Breast epithelium (tissue), 4 donors: ENCODE measurements at regions not wholly inside any gene's neighbourhood (a gene's known extent, or its start where the extent isn't known, plus 50 kb on each side); places are given as distances from the start of the nearest gene placed in this dataset.
"Not testable (repeated sequence)": the region's sequence is repeated elsewhere in the genome, so short reads cannot be mapped to it uniquely, and the experiment has no call there.

Experiments
- DNase-seq, 2 donors: peaks; one replicate each; pipeline ENCODE4 v3.0.0-alpha.2; 2019; ENCODE audit warnings: low spot score in 2 of 2
- H3K27ac ChIP-seq, 2 donors: fragments of 200-600 bp; sonication (generic) in 1 of 2; one replicate each; pipeline ENCODE4 v1.5.1; 2016 to 2019; ENCODE audit warnings: mild to moderate bottlenecking in 1 of 2
- H3K27me3 ChIP-seq, 2 donors: fragments of 200-600 bp; sonication (generic) in 1 of 2; one replicate each; pipeline versions ENCODE4 v1.5.1 to v1.6.0; 2017 to 2019; ENCODE audit warnings: control low read depth in 1 of 2, mild to moderate bottlenecking in 1 of 2
- H3K36me3 ChIP-seq: fragments of 200-600 bp; one replicate; pipeline ENCODE4 v1.5.1; 2019
- H3K4me1 ChIP-seq, 2 donors: fragments of 200-600 bp; sonication (generic); one replicate each; pipeline ENCODE4 v1.5.1; 2016 to 2019; ENCODE audit warnings: control low read depth in 1 of 2
- H3K4me3 ChIP-seq, 3 donors: fragments of 200-600 bp; sonication (generic); 1 replicate in 2 of 3; 2 replicates in 1 of 3; pipeline ENCODE4 v1.5.1; 2016 to 2019; ENCODE audit warnings: mild to moderate bottlenecking in 3 of 3, moderate library complexity in 2 of 3
- H3K9me3 ChIP-seq, 2 donors: fragments of 200-600 bp; sonication (generic) in 1 of 2; one replicate each; pipeline ENCODE4 v1.5.1; 2016 to 2019; ENCODE audit warnings: control low read depth in 1 of 2
- POLR2A ChIP-seq: fragments of 450-650 bp; IDR thresholded peaks from one replicate; pipeline ENCODE4 v1.6.1; 2016; ENCODE audit warnings: antibody characterized with exemption, mild to moderate bottlenecking, moderate library complexity
- POLR2AphosphoS5 ChIP-seq, 3 donors: sonication (generic); formaldehyde crosslinking; IDR thresholded peaks; one replicate each; pipeline ENCODE4 v1.6.1; 2017; ENCODE audit warnings: antibody characterized with exemption in 3 of 3
- intact Hi-C: fragments of 100-400 bp; cut with DNase I; formaldehyde crosslinking; loops from one replicate; pipeline ENCODE4 v1.15.1; 2023; ENCODE audit warnings: low total_unique reads
- TF ChIP-seq, protein P1 (sequence below), 3 donors: fragments of 450-650 bp; IDR thresholded peaks; one replicate each; pipeline ENCODE4 v1.5.1; 2016 to 2017; ENCODE audit warnings: antibody characterized with exemption in 3 of 3, mild to moderate bottlenecking in 3 of 3, moderate library complexity in 3 of 3

DNA sequence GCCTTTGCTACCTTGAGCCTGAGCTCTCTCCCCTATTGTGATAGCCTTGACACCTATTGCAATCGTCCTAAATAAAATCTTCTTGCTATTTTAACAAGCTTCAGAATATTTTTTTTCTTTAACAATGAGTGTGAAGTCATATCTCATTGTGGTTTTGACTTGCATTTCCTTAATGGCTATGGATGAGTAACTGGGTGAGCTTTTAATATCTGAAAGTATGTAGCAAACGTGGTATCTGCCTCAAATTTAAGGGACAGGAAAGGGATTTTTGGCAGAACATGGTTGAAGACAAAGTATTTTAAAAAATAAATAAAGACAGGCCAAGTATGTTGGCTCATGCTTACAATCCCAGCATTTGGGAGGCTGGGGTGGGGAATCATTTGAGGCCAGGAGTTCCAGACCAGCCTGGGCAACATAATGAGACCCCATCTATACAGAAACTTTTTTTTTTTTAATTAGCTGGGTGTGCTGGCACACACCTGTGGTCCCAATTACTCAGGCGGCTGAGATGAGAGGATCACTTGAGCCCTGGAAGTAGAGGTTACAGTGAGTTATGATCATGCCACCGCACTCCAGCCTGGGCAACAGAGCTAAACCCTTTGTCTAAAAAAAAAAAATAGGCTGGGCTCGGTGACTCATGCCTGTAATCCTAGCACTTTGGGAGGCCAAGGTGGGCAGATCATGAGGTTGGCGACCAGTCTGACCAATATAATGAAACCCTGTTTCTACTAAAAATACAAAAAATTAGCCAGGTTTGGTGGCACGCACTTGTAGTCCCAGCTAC, 319.3 kb upstream of the NRP1 start:
- intact Hi-C loops = loop anchor here (5.0 kb wide), 1 partner anchor 359 kb away; no protein-coding TSS in a partner anchor
- Histone ChIP-seq H3K36me3 (no peaks in the 10 kb centered on the region), H3K27me3 (no peaks in the 10 kb centered on the region), H3K27ac (no peak overlapping the region), H3K4me3 (no peak overlapping the region), H3K9me3 (peaks cover 4 to 12% of the 10 kb centered on the region in 2 donors), H3K4me1 (no peaks in the 10 kb centered on the region)
- DNase-seq = no peak
- TF ChIP-seq POLR2AphosphoS5 (IDR thresholded peaks at IDR 0.05) = no peak

DNA sequence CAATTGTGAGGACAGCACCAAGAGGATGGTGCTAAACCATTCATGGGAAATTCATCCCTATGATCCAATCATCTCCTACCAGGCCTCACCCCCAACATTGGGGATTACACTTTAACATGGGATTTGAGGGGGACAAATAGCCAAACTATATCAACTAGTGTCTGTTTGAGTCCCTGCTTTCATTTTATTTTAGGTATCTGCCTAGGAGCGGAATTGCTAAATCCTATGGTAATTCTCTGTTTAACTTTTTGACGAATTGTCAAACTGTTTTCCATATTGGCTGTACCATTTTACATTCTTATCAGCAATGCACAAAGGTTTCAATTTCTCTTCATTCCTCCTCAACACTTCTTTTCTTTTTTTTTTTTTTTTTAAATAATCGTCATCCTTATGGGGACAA, 318.4 kb upstream of the NRP1 start:
- Histone ChIP-seq H3K27ac (no peak overlapping the region), H3K9me3 (peaks cover 8 to 17% of the 10 kb centered on the region in 2 donors), H3K4me3 (no peak overlapping the region), H3K27me3 (no peaks in the 10 kb centered on the region), H3K4me1 (no peaks in the 10 kb centered on the region), H3K36me3 (no peaks in the 10 kb centered on the region)
- DNase-seq = no peak
- intact Hi-C loops = loop anchor here (5.0 kb wide), 1 partner anchor 359 kb away; no protein-coding TSS in a partner anchor
- TF ChIP-seq POLR2AphosphoS5 (IDR thresholded peaks at IDR 0.05) = no peak
- TF ChIP-seq, protein P1, sequence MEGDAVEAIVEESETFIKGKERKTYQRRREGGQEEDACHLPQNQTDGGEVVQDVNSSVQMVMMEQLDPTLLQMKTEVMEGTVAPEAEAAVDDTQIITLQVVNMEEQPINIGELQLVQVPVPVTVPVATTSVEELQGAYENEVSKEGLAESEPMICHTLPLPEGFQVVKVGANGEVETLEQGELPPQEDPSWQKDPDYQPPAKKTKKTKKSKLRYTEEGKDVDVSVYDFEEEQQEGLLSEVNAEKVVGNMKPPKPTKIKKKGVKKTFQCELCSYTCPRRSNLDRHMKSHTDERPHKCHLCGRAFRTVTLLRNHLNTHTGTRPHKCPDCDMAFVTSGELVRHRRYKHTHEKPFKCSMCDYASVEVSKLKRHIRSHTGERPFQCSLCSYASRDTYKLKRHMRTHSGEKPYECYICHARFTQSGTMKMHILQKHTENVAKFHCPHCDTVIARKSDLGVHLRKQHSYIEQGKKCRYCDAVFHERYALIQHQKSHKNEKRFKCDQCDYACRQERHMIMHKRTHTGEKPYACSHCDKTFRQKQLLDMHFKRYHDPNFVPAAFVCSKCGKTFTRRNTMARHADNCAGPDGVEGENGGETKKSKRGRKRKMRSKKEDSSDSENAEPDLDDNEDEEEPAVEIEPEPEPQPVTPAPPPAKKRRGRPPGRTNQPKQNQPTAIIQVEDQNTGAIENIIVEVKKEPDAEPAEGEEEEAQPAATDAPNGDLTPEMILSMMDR (IDR thresholded peaks at IDR 0.05) = no peak
- no peak for TF ChIP-seq POLR2A

DNA sequence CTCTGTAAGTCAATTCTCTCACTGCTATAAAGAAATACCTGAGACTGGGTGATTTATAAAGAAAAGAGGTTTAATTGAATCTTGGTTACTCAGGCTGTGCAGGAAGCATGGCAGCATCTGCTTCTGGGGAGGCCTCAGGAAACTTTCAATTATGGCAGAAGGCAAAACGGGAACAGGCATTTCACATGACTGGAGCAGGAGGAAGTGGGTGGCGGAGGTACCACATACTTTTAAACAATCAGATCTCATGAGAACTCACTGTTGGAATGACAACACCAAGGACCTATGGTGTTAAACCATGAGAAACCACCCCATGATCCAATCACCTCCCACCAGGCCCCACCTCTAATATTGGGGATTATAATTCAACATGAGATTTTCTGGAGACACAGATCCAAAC, 315.7 kb upstream of the NRP1 start:
- H3K9me3 ChIP-seq = peaks cover 8 to 17% of the 10 kb centered on the region in 2 donors
- not testable (repeated sequence) for H3K27me3 ChIP-seq
- intact Hi-C loops = loop anchor here (5.0 kb wide), 1 partner anchor 362 kb away; no protein-coding TSS in a partner anchor

DNA sequence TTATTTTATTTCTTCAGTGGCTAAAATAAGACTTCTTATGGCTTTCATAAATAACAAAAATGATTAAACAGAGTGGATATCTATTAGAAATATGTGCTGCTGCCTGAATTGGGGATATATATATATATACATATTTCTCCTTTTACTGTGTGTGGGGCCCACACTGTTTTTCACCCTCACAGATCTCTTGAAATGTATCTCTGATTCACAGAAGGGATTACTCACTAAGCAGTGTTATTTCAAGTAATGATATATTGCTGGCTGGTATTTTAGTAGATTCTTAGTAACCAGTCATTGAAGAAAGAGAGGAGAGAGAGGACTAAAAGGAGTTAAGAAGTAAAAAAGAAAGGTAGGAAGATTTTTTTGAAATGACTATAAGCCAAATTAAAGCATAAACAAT, 308.6 kb upstream of the NRP1 start:
- Histone ChIP-seq H3K27ac (no peak overlapping the region), H3K4me3 (no peak overlapping the region), H3K9me3 (no peaks in the 10 kb centered on the region), H3K4me1 (no peaks in the 10 kb centered on the region), H3K36me3 (no peaks in the 10 kb centered on the region), H3K27me3 (no peaks in the 10 kb centered on the region)
- intact Hi-C loops = no loop called here
- no peak for DNase-seq
- TF ChIP-seq, protein P1 (IDR thresholded peaks at IDR 0.05) = no peak
- TF ChIP-seq POLR2A = no peak
- TF ChIP-seq POLR2AphosphoS5 (IDR thresholded peaks at IDR 0.05) = no peak

More for the DNA sequence above, 315.7 kb upstream of the NRP1 start:
- H3K27ac ChIP-seq, H3K36me3 ChIP-seq, H3K4me1 ChIP-seq, DNase-seq, H3K4me3 ChIP-seq: not testable (repeated sequence)

DNA sequence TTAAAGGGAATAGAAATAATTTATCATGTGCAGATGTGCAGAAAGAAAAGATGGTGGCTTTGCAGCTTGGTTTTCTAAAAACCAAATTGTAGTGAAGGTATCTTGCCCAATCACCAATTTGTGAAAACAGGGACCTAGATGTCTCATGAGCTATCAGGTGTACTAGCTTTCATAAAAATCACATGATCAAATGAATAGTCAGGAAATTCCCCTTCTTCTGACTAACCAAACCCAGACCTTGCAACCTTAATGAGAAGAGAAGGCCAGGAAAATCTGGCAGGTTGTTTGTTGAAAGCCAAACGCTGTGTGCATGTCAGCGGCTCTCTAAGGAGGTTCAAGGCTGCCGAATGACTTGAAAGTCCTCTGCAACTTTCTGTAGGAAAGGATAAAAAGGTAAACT, 304.4 kb upstream of the NRP1 start:
- no peaks in the 10 kb centered on the region for H3K36me3 ChIP-seq
- H3K27me3 ChIP-seq = no peaks in the 10 kb centered on the region
- no peak for TF ChIP-seq POLR2A
- TF ChIP-seq POLR2AphosphoS5 (IDR thresholded peaks at IDR 0.05) = no peak
- TF ChIP-seq, protein P1 (IDR thresholded peaks at IDR 0.05) = no peak
- DNase-seq = no peak
- no peaks in the 10 kb centered on the region for H3K9me3 ChIP-seq
- no peak overlapping the region for H3K27ac ChIP-seq
- no peaks in the 10 kb centered on the region for H3K4me1 ChIP-seq
- intact Hi-C loops = no loop called here
- H3K4me3 ChIP-seq = no peak overlapping the region

DNA sequence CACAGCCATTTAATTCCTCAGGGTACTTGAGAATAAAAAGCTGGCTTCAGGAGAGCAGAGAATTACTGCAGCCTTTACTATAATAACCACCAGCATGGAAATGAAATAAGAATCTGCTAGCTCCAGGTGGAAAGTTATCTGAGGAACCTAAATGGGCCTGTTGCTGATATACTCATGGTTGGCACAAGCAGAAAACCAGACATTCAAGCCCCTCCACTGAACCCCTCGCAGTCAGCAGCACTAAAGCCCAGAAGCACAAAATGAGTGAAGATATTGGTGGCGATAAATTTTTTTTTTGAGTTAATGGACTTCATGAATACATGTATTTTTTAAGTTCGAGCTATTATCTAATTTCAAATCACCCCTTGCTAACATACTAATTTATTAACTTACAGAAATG, 303.9 kb upstream of the NRP1 start:
- H3K36me3 ChIP-seq = no peaks in the 10 kb centered on the region
- DNase-seq = no peak
- H3K27me3 ChIP-seq = no peaks in the 10 kb centered on the region

More for the DNA sequence above, 303.9 kb upstream of the NRP1 start:
- H3K4me1 ChIP-seq = no peaks in the 10 kb centered on the region
- H3K9me3 ChIP-seq = no peaks in the 10 kb centered on the region
- intact Hi-C loops = no loop called here
- H3K27ac ChIP-seq = no peak overlapping the region
- no peak overlapping the region for H3K4me3 ChIP-seq
- TF ChIP-seq, protein P1 (IDR thresholded peaks at IDR 0.05) = no peak
- TF ChIP-seq POLR2AphosphoS5 (IDR thresholded peaks at IDR 0.05) = no peak
